Endothelial cell of umbilical vein (primary cell): ENCODE measurements at regions not wholly inside any gene's neighbourhood (a gene's known extent, or its start where the extent isn't known, plus 50 kb on each side); places are given as distances from the start of the nearest gene placed in this dataset.

Source experiments
- BruUV-seq: library from RNA; stranded (reverse); fragments of 400-500 nt; replicated peaks from 2 replicates; lab custom pipeline; 2021; lab: Mats Ljungman, UMichigan
- CTCF ChIA-PET: fragments of 300-600, 350-600 bp; sonication (Branson Sonifier 250); formaldehyde crosslinking; loops from one replicate; lab custom pipeline; 2021; ENCODE audit warnings: antibody characterized with exemption, inconsistent platforms; lab: Charles Lee
- POLR2A ChIA-PET: fragments of 300-600, 350-600 bp; sonication (Branson Sonifier 250); formaldehyde crosslinking; loops from one replicate; lab custom pipeline; 2021; ENCODE audit warnings: antibody characterized with exemption, inconsistent platforms; lab: Charles Lee
- DNase-seq: peaks from one replicate; pipeline ENCODE4 v3.0.0-alpha.2; 2011; ENCODE audit warnings: low read depth, low spot score
- FAIRE-seq: peaks from 2 replicates; lab custom pipeline; 2011; peaks lifted over from hg19 to GRCh38; lab: Jason Lieb, UNC
- H2AFZ ChIP-seq: 2 replicates; pipeline ENCODE4 v1.6.0; 2012; ENCODE audit warnings: low read depth, low read length, control low read depth, inconsistent platforms
- H3K27ac ChIP-seq: 2 replicates; pipeline ENCODE4 v1.5.1; 2011; ENCODE audit warnings: low read depth, mild to moderate bottlenecking, control low read depth, low read length, moderate library complexity; ENCODE audit not compliant: insufficient read depth
- H3K27me3 ChIP-seq, 2 experiments: 2 replicates each; pipeline versions ENCODE4 v1.6.0 to v1.6.1; 2011; ENCODE audit warnings: low read length in 2 of 2, mixed read lengths in 1 of 2; ENCODE audit not compliant: control insufficient read depth in 2 of 2, insufficient read depth in 2 of 2
- H3K36me3 ChIP-seq, 2 experiments: 2 replicates in 1 of 2; 3 replicates in 1 of 2; pipeline ENCODE4 v1.5.1; 2011; ENCODE audit warnings: low read length in 2 of 2, mild to moderate bottlenecking in 1 of 2, moderate library complexity in 1 of 2; ENCODE audit not compliant: control insufficient read depth in 2 of 2, insufficient read depth in 2 of 2; ENCODE audit errors: extremely low read depth in 1 of 2
- H3K4me1 ChIP-seq: 3 replicates; pipeline ENCODE4 v1.5.1; 2011; ENCODE audit warnings: mild to moderate bottlenecking, low read length; ENCODE audit not compliant: control insufficient read depth, insufficient read depth; ENCODE audit errors: extremely low read depth
- H3K4me2 ChIP-seq: 2 replicates; pipeline ENCODE4 v1.6.1; 2011; ENCODE audit warnings: low read length, control low read depth, mixed read lengths; ENCODE audit not compliant: insufficient read depth
- H3K4me3 ChIP-seq, 3 experiments: fragments of 200-600 bp in 1 of 3; sonication (generic), shearing (Covaris generic) in 1 of 3; replicated peaks in 1 of 3; 2 replicates each; pipeline ENCODE4 v1.5.1; 2011 to 2016; ENCODE audit warnings: control low read depth in 3 of 3, low read length in 3 of 3, mild to moderate bottlenecking in 2 of 3, inconsistent platforms in 1 of 3, low read depth in 1 of 3, moderate library complexity in 1 of 3; ENCODE audit not compliant: insufficient read depth in 1 of 3
- H3K79me2 ChIP-seq: 2 replicates; pipeline ENCODE4 v1.6.0; 2012; ENCODE audit warnings: low read length, inconsistent platforms; ENCODE audit not compliant: control insufficient read depth, insufficient read depth
- H3K9ac ChIP-seq: replicated peaks from 2 replicates; pipeline ENCODE3; 2011; ENCODE audit warnings: low read length, control low read depth; ENCODE audit not compliant: insufficient read depth; ENCODE audit errors: extremely low read depth
- H3K9me1 ChIP-seq: replicated peaks from 3 replicates; pipeline ENCODE4 v1.6.0; 2011; ENCODE audit warnings: mild to moderate bottlenecking, low read length; ENCODE audit not compliant: control insufficient read depth, insufficient read depth; ENCODE audit errors: extremely low read depth
- H3K9me3 ChIP-seq: replicated peaks from 2 replicates; pipeline ENCODE4 v1.5.1; 2012; ENCODE audit warnings: low read length, inconsistent platforms; ENCODE audit not compliant: control insufficient read depth, insufficient read depth
- H4K20me1 ChIP-seq: replicated peaks from 2 replicates; pipeline ENCODE3; 2011; ENCODE audit warnings: mild to moderate bottlenecking, low read length; ENCODE audit not compliant: control insufficient read depth, insufficient read depth; ENCODE audit errors: extremely low read depth
- CTCF ChIP-seq, 2 donors: IDR thresholded peaks; 1 replicate in 1 of 2; 2 replicates in 1 of 2; pipeline ENCODE4 v1.5.1; 2011; ENCODE audit warnings: low read length in 2 of 2, mild to moderate bottlenecking in 2 of 2, moderate library complexity in 2 of 2, control low read depth in 1 of 2, inconsistent platforms in 1 of 2, low read depth in 1 of 2; ENCODE audit not compliant: insufficient read depth in 1 of 2; ENCODE audit errors: extremely low read depth in 1 of 2
- EZH2 ChIP-seq: IDR thresholded peaks from 2 replicates; pipeline ENCODE4 v1.6.1; 2012; ENCODE audit warnings: borderline replicate concordance, low read depth, mild to moderate bottlenecking, moderate library complexity, low read length, inconsistent platforms; ENCODE audit not compliant: severe bottlenecking
- FOS ChIP-seq: IDR thresholded peaks from 2 replicates; pipeline ENCODE4 v1.6.1; 2011; ENCODE audit warnings: mild to moderate bottlenecking, low read length, moderate library complexity, borderline replicate concordance; ENCODE audit not compliant: insufficient read depth
- GATA2 ChIP-seq: IDR thresholded peaks from 2 replicates; pipeline ENCODE4 v1.7.0; 2011; ENCODE audit warnings: low read depth, mild to moderate bottlenecking, moderate library complexity, mixed read lengths, low read length; ENCODE audit not compliant: insufficient read length, insufficient read depth
- JUN ChIP-seq: IDR thresholded peaks from 2 replicates; pipeline ENCODE4 v1.6.1; 2011; ENCODE audit warnings: borderline replicate concordance, low read depth; ENCODE audit not compliant: insufficient read length, insufficient read depth
- MAX ChIP-seq: IDR thresholded peaks from 2 replicates; pipeline ENCODE4 v1.6.1; 2011; ENCODE audit not compliant: insufficient read depth, insufficient read length
- MYC ChIP-seq: IDR thresholded peaks from one replicate; pipeline ENCODE4 v1.6.1; 2011; ENCODE audit warnings: mild to moderate bottlenecking, low read depth, low read length
- POLR2A ChIP-seq: IDR thresholded peaks from 2 replicates; pipeline ENCODE4 v1.6.1; 2012; ENCODE audit warnings: low read depth, mild to moderate bottlenecking, control low read depth, low read length
- POLR2AphosphoS5 ChIP-seq: IDR thresholded peaks from 2 replicates; pipeline ENCODE4 v1.6.1; 2012; ENCODE audit warnings: low read depth, mild to moderate bottlenecking, control low read depth, low read length, moderate library complexity; ENCODE audit not compliant: insufficient read depth
- dilution Hi-C: fragments of 300-500 bp; cut with MboI; formaldehyde crosslinking; loops from one replicate; pipeline ENCODE4 v1.15.0; 2019; ENCODE audit warnings: low sequenced_read_pairs; ENCODE audit not compliant: extremely low pct_ligation_motif_present
- intact Hi-C: fragments of 100-400 bp; cut with micrococcal nuclease; formaldehyde crosslinking; loops from one replicate; pipeline ENCODE4 v1.10.0; 2022

- H2AFZ ChIP-seq, result peak overlapping the region; percentile 30
- no peak overlapping the region for H3K27ac ChIP-seq
- no peaks in the 10 kb centered on the region for H3K79me2 ChIP-seq
- H3K4me2 ChIP-seq, result no peak overlapping the region
- H3K4me1 ChIP-seq, result no peaks in the 10 kb centered on the region
- ChIA-PET CTCF (no interaction called here), POLR2A (no interaction called here)
- H3K9me3 ChIP-seq, result no peaks in the 10 kb centered on the region
- H3K9ac ChIP-seq, result no peak overlapping the region
- TF ChIP-seq JUN (no peak), MYC (no peak), POLR2AphosphoS5 (no peak), MAX (no peak), CTCF (IDR thresholded peaks at IDR 0.05; ENCODE audit: extremely low read depth in 1 of 2, insufficient read depth in 1 of 2, low read depth in 1 of 2, low read length in 2 of 2) (no peak), FOS (no peak), POLR2A (no peak), EZH2 (no peak), GATA2 (no peak)
- H4K20me1 ChIP-seq, result no peaks in the 10 kb centered on the region
- dilution Hi-C loops, result no loop called here
- FAIRE-seq (no peak), DNase-seq (no peak)
- intact Hi-C loops, result no loop called here
- no peaks in the 10 kb centered on the region for H3K36me3 ChIP-seq
- no TSS peak for BruUV-seq
- H3K27me3 ChIP-seq, result no peaks in the 10 kb centered on the region
- no peaks in the 10 kb centered on the region for H3K9me1 ChIP-seq
- H3K4me3 ChIP-seq, result no peak overlapping the region
Observed at GRCh38 chr17:69900829-69901228, 174.2 kb upstream of the KCNJ16 start.
